Lower leg skin (tissue), 4 donors: ENCODE measurements at regions not wholly inside any gene's neighbourhood (a gene's known extent, or its start where the extent isn't known, plus 50 kb on each side); places are given as distances from the start of the nearest gene placed in this dataset.

ENCODE experiments used
- DNase-seq, 2 donors: peaks; one replicate each; pipeline ENCODE4 v3.0.0-alpha.2; 2019; ENCODE audit warnings: low spot score in 2 of 2
- H3K4me3 ChIP-seq: fragments of 200-600 bp; sonication (generic); 2 replicates; pipeline ENCODE4 v1.5.1; 2017; ENCODE audit warnings: mild to moderate bottlenecking, low read depth; ENCODE audit not compliant: poor library complexity, severe bottlenecking
- CTCF ChIP-seq, 3 donors: fragments of 450-650 bp; IDR thresholded peaks; one replicate each; pipeline ENCODE4 v1.5.1; 2016; ENCODE audit warnings: antibody characterized with exemption in 3 of 3, mild to moderate bottlenecking in 3 of 3, moderate library complexity in 2 of 3
- POLR2A ChIP-seq, 2 donors: fragments of 450-650 bp; IDR thresholded peaks; one replicate each; pipeline ENCODE4 v1.6.1; 2016 to 2017; ENCODE audit warnings: antibody characterized with exemption in 2 of 2, mild to moderate bottlenecking in 1 of 2, moderate library complexity in 1 of 2
- WGBS, 2 donors: methylation state at CpG; one replicate each; pipeline ENCODE4 v1.1.5; 2018; 5-methylcytosine and 5-hydroxymethylcytosine counted together
- intact Hi-C: fragments of 100-400 bp; cut with DNase I; formaldehyde crosslinking; loops from one replicate; pipeline ENCODE4 v1.15.0; 2023; ENCODE audit warnings: low total_unique reads

GRCh38 chr10:90162271-90162853 is 461.0 kb downstream of the KIF20B start:
- intact Hi-C loops: no loop called here
- no peak for DNase-seq
- WGBS, 2 donors: 69 to 72% methylated on average over 2 of the region's 2 CpGs
- no peak overlapping the region for H3K4me3 ChIP-seq
- no peak for TF ChIP-seq POLR2A (IDR thresholded peaks at IDR 0.05)
- TF ChIP-seq CTCF (IDR thresholded peaks at IDR 0.05): no peak

- DNase-seq: no peak
- TF ChIP-seq CTCF (IDR thresholded peaks at IDR 0.05) (no peak), POLR2A (IDR thresholded peaks at IDR 0.05) (no peak)
- no peak overlapping the region for H3K4me3 ChIP-seq
- 24 to 67% methylated on average over 1 of the region's 1 CpG for WGBS, 2 donors
- intact Hi-C loops: no loop called here
Observed at GRCh38 chr10:90167174-90168064, 466.0 kb downstream of the KIF20B start.

- intact Hi-C loops: no loop called here
- H3K4me3 ChIP-seq: no peak overlapping the region
- DNase-seq: no peak
- TF ChIP-seq CTCF (IDR thresholded peaks at IDR 0.05): no peak
- no peak for TF ChIP-seq POLR2A (IDR thresholded peaks at IDR 0.05)
- WGBS, 2 donors: 87 to 92% methylated on average over 7 of the region's 7 CpGs
Observed at GRCh38 chr10:90168244-90168643, 466.9 kb downstream of the KIF20B start.

- no peak for TF ChIP-seq POLR2A (IDR thresholded peaks at IDR 0.05)
- no peak for TF ChIP-seq CTCF (IDR thresholded peaks at IDR 0.05)
- intact Hi-C loops: no loop called here
- no peak overlapping the region for H3K4me3 ChIP-seq
- WGBS, 2 donors: 39 to 53% methylated on average over 2 of the region's 2 CpGs
- no peak for DNase-seq
Observed at GRCh38 chr10:90171014-90171722, 469.8 kb downstream of the KIF20B start.

- intact Hi-C loops: no loop called here
- TF ChIP-seq CTCF (IDR thresholded peaks at IDR 0.05): no peak
- DNase-seq: no peak
- no peak overlapping the region for H3K4me3 ChIP-seq
- 75 to 84% methylated on average over 3 of the region's 3 CpGs for WGBS, 2 donors
Observed at GRCh38 chr10:90174531-90174930, 473.1 kb downstream of the KIF20B start.
